ENCODE measurements at regions not wholly inside any gene's neighbourhood (a gene's known extent, or its start where the extent isn't known, plus 50 kb on each side); places are given as distances from the start of the nearest gene placed in this dataset.
A peak's percentile ranks its signal among the peaks of the same experiment; 100 is the strongest.

GRCh38 chr7:112876877-112877276, 86.7 kb upstream of the TMEM168 start:
- DNase-seq, result no peak
- no peaks in the 10 kb centered on the region for H3K4me1 ChIP-seq
- H3K4me3 ChIP-seq (ENCODE audit: low read depth, low read length), result no peak overlapping the region
- TF ChIP-seq CTCF (IDR thresholded peaks at IDR 0.05; ENCODE audit: low read depth, low read length), result no peak
- no peaks in the 10 kb centered on the region for H3K9me3 ChIP-seq
- no peaks in the 10 kb centered on the region for H3K36me3 ChIP-seq
- no peaks in the 10 kb centered on the region for H3K27me3 ChIP-seq

DNA sequence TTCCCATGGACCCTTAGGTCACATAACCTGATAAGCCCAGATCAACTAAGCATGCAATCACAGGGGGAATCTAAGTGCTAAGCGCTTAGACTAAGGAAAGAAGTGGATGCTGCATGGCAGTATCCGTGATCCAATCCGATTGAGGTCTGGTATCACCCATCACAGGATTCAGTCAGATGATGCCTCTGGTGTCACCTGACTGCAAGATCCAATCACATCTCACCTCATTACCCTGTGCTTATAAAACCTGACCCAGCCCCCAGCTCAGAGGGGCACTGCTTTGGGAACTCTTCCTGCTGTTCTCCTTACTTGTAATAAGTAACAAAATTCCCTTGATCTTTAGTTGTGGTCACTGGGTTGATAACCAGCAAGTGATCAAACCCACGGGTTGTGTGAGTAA, 84.7 kb upstream of the TMEM168 start:
- no peaks in the 10 kb centered on the region for H3K36me3 ChIP-seq
- H3K9me3 ChIP-seq, result no peaks in the 10 kb centered on the region
- H3K4me3 ChIP-seq (ENCODE audit: low read depth, low read length), result no peak overlapping the region
- no peak for TF ChIP-seq CTCF (IDR thresholded peaks at IDR 0.05; ENCODE audit: low read depth, low read length)
- H3K27me3 ChIP-seq, result no peaks in the 10 kb centered on the region
- no peak for DNase-seq
- H3K4me1 ChIP-seq, result no peaks in the 10 kb centered on the region

DNA sequence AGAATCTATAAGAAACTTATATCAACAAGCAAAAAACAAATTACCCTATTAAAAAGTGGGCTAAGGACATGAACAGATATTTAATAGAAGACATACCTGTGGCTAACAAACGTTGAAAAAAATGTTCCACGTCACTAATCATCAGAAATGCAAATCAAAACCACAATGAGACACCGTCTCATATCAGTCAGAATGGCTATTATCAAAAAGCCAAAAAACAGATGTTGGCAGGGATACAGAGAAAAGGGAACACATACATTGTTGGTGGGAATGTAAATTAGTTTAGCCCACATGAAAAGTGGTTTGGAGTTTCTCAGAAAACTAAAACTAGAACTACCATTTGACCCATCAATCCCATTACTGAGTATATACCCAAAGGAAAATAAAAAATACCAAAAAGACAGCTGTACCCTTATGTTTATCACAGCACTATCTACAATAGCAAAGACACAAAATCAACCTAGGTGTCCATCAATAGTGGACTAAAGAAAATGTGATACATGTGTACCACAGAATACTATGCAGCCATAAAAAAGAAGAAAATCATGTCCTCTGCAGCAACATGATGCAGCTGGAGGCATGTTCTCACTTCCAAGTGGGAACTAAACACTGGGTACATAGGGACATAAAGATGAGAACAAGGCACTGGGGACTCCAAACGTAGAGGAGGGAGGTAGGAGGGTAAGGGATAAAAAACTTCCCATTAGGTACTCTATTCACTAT, 83.8 kb upstream of the TMEM168 start:
- Histone ChIP-seq H3K4me1 (no peaks in the 10 kb centered on the region), H3K36me3 (no peaks in the 10 kb centered on the region), H3K9me3 (no peaks in the 10 kb centered on the region), H3K4me3 (ENCODE audit: low read depth, low read length) (no peak overlapping the region), H3K27me3 (no peaks in the 10 kb centered on the region)
- TF ChIP-seq CTCF (IDR thresholded peaks at IDR 0.05; ENCODE audit: low read depth, low read length), result no peak
- no peak for DNase-seq

DNA sequence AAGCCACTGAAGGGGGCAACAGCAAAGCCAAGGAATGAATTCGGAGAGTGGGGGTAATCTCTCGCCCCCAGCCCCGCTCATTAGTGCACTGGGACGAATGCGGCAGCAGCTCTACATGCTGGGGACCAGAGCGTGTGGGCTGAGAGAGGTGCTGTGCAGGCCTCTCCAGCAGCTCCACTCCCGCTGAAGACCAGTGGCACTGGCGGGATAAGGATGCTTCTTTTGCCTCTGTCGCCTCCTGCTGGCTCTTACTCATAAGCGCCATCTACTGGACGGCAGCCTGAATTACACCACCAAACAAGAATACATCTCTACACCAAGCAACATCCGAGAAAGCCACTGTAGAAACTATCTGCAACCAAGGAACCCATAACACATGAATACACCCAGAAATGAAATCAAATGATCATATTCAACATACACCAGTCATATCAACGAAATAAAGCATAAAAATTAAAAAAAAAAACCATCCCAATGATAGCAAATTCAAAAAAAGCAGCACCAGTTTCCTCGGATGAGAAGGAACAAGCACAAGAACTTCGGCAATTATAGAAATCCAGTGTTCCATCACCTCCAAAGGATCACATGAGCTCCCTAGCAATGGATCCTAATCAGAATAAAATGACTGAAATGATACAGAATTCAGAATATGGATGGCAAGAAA, 79.0 kb upstream of the TMEM168 start:
- Histone ChIP-seq H3K27me3 (no peaks in the 10 kb centered on the region), H3K4me1 (no peaks in the 10 kb centered on the region), H3K36me3 (no peaks in the 10 kb centered on the region), H3K9me3 (no peaks in the 10 kb centered on the region), H3K4me3 (ENCODE audit: low read depth, low read length) (no peak overlapping the region)
- TF ChIP-seq CTCF (IDR thresholded peaks at IDR 0.05; ENCODE audit: low read depth, low read length), result peak; percentile 100
- DNase-seq, result peak; percentile 69

DNA sequence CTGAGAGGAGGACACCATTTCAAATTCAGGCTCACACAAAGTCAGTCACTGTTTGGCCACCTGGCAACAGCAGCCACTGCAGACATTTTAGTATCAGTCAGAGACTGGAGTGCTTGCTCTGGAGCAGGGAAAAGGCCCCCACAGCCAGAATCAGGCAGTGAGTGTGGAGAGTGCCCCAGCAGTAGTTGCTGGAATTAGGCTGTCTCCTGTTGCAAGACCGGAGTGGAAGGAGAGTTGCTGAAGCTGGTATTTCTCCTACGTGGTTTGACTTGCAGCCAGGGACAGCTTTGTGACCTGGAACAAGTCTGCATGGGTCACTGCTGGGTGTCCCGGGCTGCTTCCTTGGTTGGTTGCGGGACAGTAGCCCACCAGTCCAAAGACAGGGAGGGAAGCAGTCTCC, 78.4 kb upstream of the TMEM168 start:
- no peak for DNase-seq
- Histone ChIP-seq H3K9me3 (no peaks in the 10 kb centered on the region), H3K4me1 (no peaks in the 10 kb centered on the region), H3K36me3 (no peaks in the 10 kb centered on the region), H3K27me3 (no peaks in the 10 kb centered on the region), H3K4me3 (ENCODE audit: low read depth, low read length) (no peak overlapping the region)
- no peak for TF ChIP-seq CTCF (IDR thresholded peaks at IDR 0.05; ENCODE audit: low read depth, low read length)

DNA sequence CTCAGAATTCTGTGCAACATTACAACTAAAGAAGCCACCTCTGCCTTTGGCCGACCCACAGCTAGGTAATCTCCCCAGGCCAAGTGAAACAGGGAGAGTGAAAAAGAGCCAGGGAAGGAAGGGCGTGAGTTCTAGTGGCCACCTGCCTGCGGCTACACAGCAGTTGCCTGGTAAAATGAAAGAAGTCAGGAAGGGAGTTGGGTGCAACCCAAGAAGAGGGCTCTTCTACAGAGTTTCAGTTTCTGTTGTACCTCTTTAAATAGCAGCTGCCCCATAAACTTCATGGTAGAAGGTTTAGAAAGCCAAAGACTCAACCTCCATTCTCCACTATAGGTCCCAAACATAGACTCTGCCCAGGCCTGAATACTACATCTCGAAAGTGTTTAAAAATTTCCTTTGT, 76.2 kb upstream of the TMEM168 start:
- Histone ChIP-seq H3K4me3 (ENCODE audit: low read depth, low read length) (no peak overlapping the region), H3K27me3 (no peaks in the 10 kb centered on the region), H3K4me1 (no peaks in the 10 kb centered on the region), H3K9me3 (no peaks in the 10 kb centered on the region), H3K36me3 (no peaks in the 10 kb centered on the region)
- DNase-seq, result no peak
- TF ChIP-seq CTCF (IDR thresholded peaks at IDR 0.05; ENCODE audit: low read depth, low read length), result no peak
